PC-9 (cell line): ENCODE measurements at regions not wholly inside any gene's neighbourhood (a gene's known extent, or its start where the extent isn't known, plus 50 kb on each side); places are given as distances from the start of the nearest gene placed in this dataset.

ENCODE experiments used
- BruUV-seq: library from RNA; stranded (reverse); fragments of 400-500 nt; replicated peaks from 2 replicates; lab custom pipeline; 2021; lab: Mats Ljungman, UMichigan
- CTCF ChIA-PET: fragments of 300-600 bp; sonication (Branson Sonifier 250); formaldehyde crosslinking; loops from one replicate; lab custom pipeline; 2022; ENCODE audit warnings: antibody characterized with exemption; lab: Charles Lee
- POLR2A ChIA-PET: fragments of 300-600 bp; sonication (Branson Sonifier 250); formaldehyde crosslinking; loops from one replicate; lab custom pipeline; 2022; ENCODE audit warnings: antibody characterized with exemption; ENCODE audit not compliant: unreplicated experiment; lab: Charles Lee
- DNase-seq, 2 experiments: peaks; one replicate each; pipeline versions ENCODE4 v3.0.0 to v3.0.0-alpha.2; 2015 to 2022; ENCODE audit warnings: mixed read lengths in 1 of 2
- H2AFZ ChIP-seq: fragments of 200-600 bp; sonication (generic); 2 replicates; pipeline ENCODE4 v1.8.1; 2017; ENCODE audit warnings: antibody characterized with exemption
- H3F3A ChIP-seq: fragments of 200-600 bp; sonication (generic); 2 replicates; pipeline ENCODE4 v1.8.1; 2017; ENCODE audit warnings: antibody characterized with exemption, mild to moderate bottlenecking, low read depth; ENCODE audit not compliant: insufficient read depth
- H3K27ac ChIP-seq: fragments of 200-600 bp; sonication (generic); 2 replicates; pipeline ENCODE4 v1.6.1; 2016; ENCODE audit warnings: mixed run types
- H3K27me3 ChIP-seq: fragments of 200-600 bp; sonication (generic); 2 replicates; pipeline ENCODE4 v1.6.1; 2016; ENCODE audit warnings: low read depth, mixed run types; ENCODE audit not compliant: insufficient read depth
- H3K36me3 ChIP-seq: fragments of 200-600 bp; sonication (generic); 2 replicates; pipeline ENCODE4 v1.6.1; 2016; ENCODE audit warnings: low read depth, mixed run types
- H3K4me1 ChIP-seq: fragments of 200-600 bp; sonication (generic); replicated peaks from 2 replicates; pipeline ENCODE4 v1.6.1; 2016; ENCODE audit warnings: mixed run types; ENCODE audit not compliant: insufficient read depth
- H3K4me2 ChIP-seq: fragments of 200-600 bp; sonication (generic); 2 replicates; pipeline ENCODE4 v1.6.1; 2017; ENCODE audit warnings: mixed run types
- H3K4me3 ChIP-seq: fragments of 200-600 bp; sonication (generic); 2 replicates; pipeline ENCODE4 v1.6.1; 2016; ENCODE audit warnings: mixed run types
- H3K79me2 ChIP-seq: fragments of 200-600 bp; sonication (generic); 2 replicates; pipeline ENCODE4 v1.6.1; 2017; ENCODE audit warnings: low read depth, mixed run types
- H3K9me2 ChIP-seq: fragments of 200-600 bp; sonication (generic); 2 replicates; pipeline ENCODE4 v1.8.1; 2017; ENCODE audit warnings: mild to moderate bottlenecking; ENCODE audit not compliant: insufficient read depth
- H3K9me3 ChIP-seq: fragments of 200-600 bp; sonication (generic); 2 replicates; pipeline ENCODE4 v1.8.1; 2016; ENCODE audit warnings: low read depth; ENCODE audit not compliant: insufficient read depth
- H4K20me1 ChIP-seq: fragments of 200-600 bp; sonication (generic); 2 replicates; pipeline ENCODE4 v1.8.1; 2017; ENCODE audit not compliant: insufficient read depth
- CTCF ChIP-seq: fragments of 200-600 bp; sonication (generic); conservative IDR thresholded peaks from 2 replicates; pipeline ENCODE4 v1.6.1; 2017; ENCODE audit warnings: mixed run types, antibody characterized with exemption, mild to moderate bottlenecking, moderate library complexity
- EZH2 ChIP-seq: fragments of 200-600 bp; sonication (generic); IDR thresholded peaks from 2 replicates; pipeline ENCODE4 v1.8.0; 2017; ENCODE audit warnings: antibody characterized with exemption, low read depth
- intact Hi-C: fragments of 100-400 bp; cut with micrococcal nuclease; formaldehyde crosslinking; loops from one replicate; pipeline ENCODE4 v1.10.0; 2022; ENCODE audit not compliant: unreplicated experiment

DNA sequence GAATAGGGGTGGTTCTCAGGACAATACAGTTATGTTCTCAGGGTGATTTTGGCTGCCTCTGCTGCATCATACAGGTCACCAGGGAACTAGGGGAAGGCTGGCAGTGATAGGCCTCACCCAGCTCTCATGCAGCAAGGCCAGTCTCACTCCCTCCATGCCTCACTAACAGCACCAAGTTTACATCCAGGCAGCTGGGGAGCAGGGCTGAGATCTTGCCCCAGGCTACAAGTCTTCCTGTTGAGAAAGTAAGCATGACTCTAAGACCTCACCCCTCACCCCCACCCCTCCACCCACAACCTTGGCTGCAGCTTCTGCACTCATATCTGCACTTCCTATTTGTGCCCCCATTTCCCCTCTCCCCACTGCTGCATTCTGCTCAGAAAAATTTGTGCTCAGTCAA is 481.2 kb downstream of the ACTL7B start:
- Histone ChIP-seq H3K36me3 (no peaks in the 10 kb centered on the region), H3K27me3 (no peaks in the 10 kb centered on the region), H3K79me2 (no peaks in the 10 kb centered on the region), H3K9me2 (no peaks in the 10 kb centered on the region), H3K4me1 (peaks cover 20% of the 10 kb centered on the region), H3F3A (peaks cover 15% of the 10 kb centered on the region; the same call in 1 of the 2 replicates), H3K4me3 (no peak overlapping the region), H3K9me3 (no peaks in the 10 kb centered on the region; the same call in 1 of the 2 replicates), H2AFZ (no peak overlapping the region), H3K4me2 (peak overlapping the region; percentile 23), H3K27ac (peak overlapping the region; percentile 38), H4K20me1 (no peaks in the 10 kb centered on the region)
- TF ChIP-seq EZH2 (no peak), CTCF (no peak)
- intact Hi-C loops, result no loop called here
- peak in 1 of 2 experiments; percentile 57 for DNase-seq
- ChIA-PET POLR2A (no interaction called here), CTCF (no interaction called here)
- no TSS peak for BruUV-seq

- no peaks in the 10 kb centered on the region for H4K20me1 ChIP-seq
- BruUV-seq, result no TSS peak
- H3F3A ChIP-seq, result no peaks in the 10 kb centered on the region
- H3K4me3 ChIP-seq, result no peak overlapping the region
- H3K9me3 ChIP-seq, result no peaks in the 10 kb centered on the region; the same call in 1 of the 2 replicates
- H3K27ac ChIP-seq, result no peak overlapping the region
- ChIA-PET CTCF (no interaction called here), POLR2A (no interaction called here)
- TF ChIP-seq EZH2, result no peak
- no peak for TF ChIP-seq CTCF
- H2AFZ ChIP-seq, result no peak overlapping the region
- no peaks in the 10 kb centered on the region for H3K9me2 ChIP-seq
- no peaks in the 10 kb centered on the region for H3K36me3 ChIP-seq
- no peaks in the 10 kb centered on the region for H3K79me2 ChIP-seq
- no peak overlapping the region for H3K4me2 ChIP-seq
- H3K4me1 ChIP-seq, result no peaks in the 10 kb centered on the region
- intact Hi-C loops, result no loop called here
- H3K27me3 ChIP-seq, result no peaks in the 10 kb centered on the region
- DNase-seq, result no peak
These were observed 488.6 kb downstream of the ACTL7B start for GRCh38 chr9:108367188-108367587.

GRCh38 chr9:108363311-108363710 is 492.5 kb downstream of the ACTL7B start:
- no peaks in the 10 kb centered on the region for H3K36me3 ChIP-seq
- intact Hi-C loops, result no loop called here
- no peaks in the 10 kb centered on the region for H3K4me1 ChIP-seq
- H3K4me2 ChIP-seq, result no peak overlapping the region
- DNase-seq, result no peak
- H3K9me3 ChIP-seq, result no peaks in the 10 kb centered on the region
- no TSS peak for BruUV-seq
- no peaks in the 10 kb centered on the region for H3F3A ChIP-seq
- H3K9me2 ChIP-seq, result no peaks in the 10 kb centered on the region
- H3K27me3 ChIP-seq, result no peaks in the 10 kb centered on the region
- H3K4me3 ChIP-seq, result no peak overlapping the region
- CTCF ChIA-PET, result no interaction called here
- H3K79me2 ChIP-seq, result no peaks in the 10 kb centered on the region
- H4K20me1 ChIP-seq, result no peaks in the 10 kb centered on the region
- POLR2A ChIA-PET, result no interaction called here
- no peak for TF ChIP-seq CTCF
- TF ChIP-seq EZH2, result no peak
- no peak overlapping the region for H3K27ac ChIP-seq
- no peak overlapping the region for H2AFZ ChIP-seq
